ENCODE measurements at regions not wholly inside any gene's neighbourhood (a gene's known extent, or its start where the extent isn't known, plus 50 kb on each side); places are given as distances from the start of the nearest gene placed in this dataset.

DNA sequence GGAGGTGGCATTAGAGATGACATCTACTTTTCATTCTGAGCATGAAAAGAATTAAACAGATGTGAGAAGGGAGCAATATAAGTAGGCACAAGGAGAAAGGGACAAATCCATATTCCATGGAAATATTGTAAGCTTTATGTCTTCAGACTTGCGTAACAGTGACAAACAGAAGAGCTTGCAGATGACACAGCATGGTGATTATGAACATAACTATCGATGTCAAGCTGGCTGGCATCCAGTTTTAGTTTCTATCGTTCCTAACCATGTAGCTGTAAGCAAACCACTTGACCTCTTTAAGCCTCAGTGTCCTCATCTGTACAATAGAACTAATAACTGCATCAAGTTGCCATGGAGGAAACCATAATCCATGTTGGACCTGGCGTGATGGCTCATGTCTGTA lies 246.7 kb upstream of the ADRA1B start:
- H3K27me3 Mint-ChIP-seq (ENCODE audit: insufficient read depth): peaks cover under 1% of the 10 kb centered on the region
- DNase-seq: no peak
- TF ChIP-seq, protein P1, sequence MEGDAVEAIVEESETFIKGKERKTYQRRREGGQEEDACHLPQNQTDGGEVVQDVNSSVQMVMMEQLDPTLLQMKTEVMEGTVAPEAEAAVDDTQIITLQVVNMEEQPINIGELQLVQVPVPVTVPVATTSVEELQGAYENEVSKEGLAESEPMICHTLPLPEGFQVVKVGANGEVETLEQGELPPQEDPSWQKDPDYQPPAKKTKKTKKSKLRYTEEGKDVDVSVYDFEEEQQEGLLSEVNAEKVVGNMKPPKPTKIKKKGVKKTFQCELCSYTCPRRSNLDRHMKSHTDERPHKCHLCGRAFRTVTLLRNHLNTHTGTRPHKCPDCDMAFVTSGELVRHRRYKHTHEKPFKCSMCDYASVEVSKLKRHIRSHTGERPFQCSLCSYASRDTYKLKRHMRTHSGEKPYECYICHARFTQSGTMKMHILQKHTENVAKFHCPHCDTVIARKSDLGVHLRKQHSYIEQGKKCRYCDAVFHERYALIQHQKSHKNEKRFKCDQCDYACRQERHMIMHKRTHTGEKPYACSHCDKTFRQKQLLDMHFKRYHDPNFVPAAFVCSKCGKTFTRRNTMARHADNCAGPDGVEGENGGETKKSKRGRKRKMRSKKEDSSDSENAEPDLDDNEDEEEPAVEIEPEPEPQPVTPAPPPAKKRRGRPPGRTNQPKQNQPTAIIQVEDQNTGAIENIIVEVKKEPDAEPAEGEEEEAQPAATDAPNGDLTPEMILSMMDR (IDR thresholded peaks at IDR 0.05): no peak
- H3K27ac Mint-ChIP-seq: no peak overlapping the region
- no peak overlapping the region for H3K4me3 Mint-ChIP-seq
- H3K36me3 Mint-ChIP-seq (ENCODE audit: low read depth): no peaks in the 10 kb centered on the region
- no peaks in the 10 kb centered on the region for H3K9me3 Mint-ChIP-seq
- H3K4me1 Mint-ChIP-seq (ENCODE audit: low read depth): no peaks in the 10 kb centered on the region

GRCh38 chr5:159671886-159672285 lies 244.4 kb upstream of the ADRA1B start:
- no peak overlapping the region for H3K4me3 Mint-ChIP-seq
- no peaks in the 10 kb centered on the region for H3K4me1 Mint-ChIP-seq (ENCODE audit: low read depth)
- DNase-seq: no peak
- no peaks in the 10 kb centered on the region for H3K36me3 Mint-ChIP-seq (ENCODE audit: low read depth)
- H3K27ac Mint-ChIP-seq: no peak overlapping the region
- no peaks in the 10 kb centered on the region for H3K9me3 Mint-ChIP-seq
- H3K27me3 Mint-ChIP-seq (ENCODE audit: insufficient read depth): peaks cover 7% of the 10 kb centered on the region
- TF ChIP-seq, protein P1 (IDR thresholded peaks at IDR 0.05): no peak

- H3K4me3 Mint-ChIP-seq: no peak overlapping the region
- no peaks in the 10 kb centered on the region for H3K9me3 Mint-ChIP-seq
- H3K27ac Mint-ChIP-seq: no peak overlapping the region
- TF ChIP-seq, protein P1 (IDR thresholded peaks at IDR 0.05): no peak
- no peaks in the 10 kb centered on the region for H3K4me1 Mint-ChIP-seq (ENCODE audit: low read depth)
- no peak for DNase-seq
- H3K27me3 Mint-ChIP-seq (ENCODE audit: insufficient read depth): peaks cover 7% of the 10 kb centered on the region
- H3K36me3 Mint-ChIP-seq (ENCODE audit: low read depth): no peaks in the 10 kb centered on the region
Measured at GRCh38 chr5:159673538-159673937, 242.7 kb upstream of the ADRA1B start.

DNA sequence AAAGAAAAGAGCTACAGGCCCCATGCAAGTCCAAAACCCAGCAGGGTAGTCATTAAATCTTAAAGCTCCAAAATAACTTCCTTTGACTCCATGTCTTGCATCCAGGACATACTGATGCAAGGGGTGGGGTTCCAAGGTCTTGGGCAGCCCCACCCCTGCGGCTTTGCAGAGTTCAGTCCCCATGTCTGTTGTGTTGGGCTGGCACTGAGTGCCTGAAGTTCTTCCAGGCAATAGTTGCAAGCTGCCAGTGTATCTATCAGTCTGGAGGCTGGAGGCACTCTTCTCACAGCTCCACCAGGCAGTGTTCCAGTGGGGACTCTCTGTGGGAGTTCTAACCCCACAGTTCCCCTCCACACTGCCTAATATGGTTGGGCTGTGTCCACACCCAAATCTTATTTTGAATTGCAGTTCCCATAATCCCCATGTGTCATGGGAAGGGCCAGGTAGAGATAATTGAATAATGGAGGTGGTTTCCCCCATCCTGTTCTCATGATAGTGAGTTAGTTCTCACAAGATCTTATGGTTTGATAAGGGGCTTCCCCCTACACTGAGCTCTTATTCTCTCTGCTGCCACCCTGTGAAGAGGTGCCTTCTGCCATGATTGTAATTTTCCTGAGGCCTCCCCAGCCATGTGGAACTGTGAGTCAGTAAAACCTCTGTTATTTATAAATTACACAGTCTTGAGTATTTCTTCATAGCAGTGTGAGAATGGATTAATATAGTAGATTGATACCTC lies 237.5 kb upstream of the ADRA1B start:
- DNase-seq: no peak
- peaks cover 13% of the 10 kb centered on the region for H3K9me3 Mint-ChIP-seq
- H3K36me3 Mint-ChIP-seq (ENCODE audit: low read depth): no peaks in the 10 kb centered on the region
- H3K27me3 Mint-ChIP-seq (ENCODE audit: insufficient read depth): peaks cover 7% of the 10 kb centered on the region
- TF ChIP-seq, protein P1 (IDR thresholded peaks at IDR 0.05): no peak
- no peaks in the 10 kb centered on the region for H3K4me1 Mint-ChIP-seq (ENCODE audit: low read depth)
- H3K27ac Mint-ChIP-seq: no peak overlapping the region
- H3K4me3 Mint-ChIP-seq: no peak overlapping the region

- TF ChIP-seq, protein P1 (IDR thresholded peaks at IDR 0.05): no peak
- Mint-ChIP-seq H3K27me3 (ENCODE audit: insufficient read depth) (peaks cover 7% of the 10 kb centered on the region), H3K4me3 (no peak overlapping the region), H3K4me1 (ENCODE audit: low read depth) (no peaks in the 10 kb centered on the region), H3K36me3 (ENCODE audit: low read depth) (no peaks in the 10 kb centered on the region), H3K27ac (no peak overlapping the region), H3K9me3 (peaks cover 13% of the 10 kb centered on the region)
- no peak for DNase-seq
Measured at GRCh38 chr5:159680095-159680494, 236.2 kb upstream of the ADRA1B start.

All from HFFc6 (cell line).